Renal pelvis (tissue), 1 donor: ENCODE measurements at regions not wholly inside any gene's neighbourhood (a gene's known extent, or its start where the extent isn't known, plus 50 kb on each side); places are given as distances from the start of the nearest gene placed in this dataset.
A peak's percentile ranks its signal among the peaks of the same experiment; 100 is the strongest.

Experiments used
- DNase-seq: peaks from one replicate; pipeline ENCODE4 v3.0.0-alpha.2; 2013

GRCh38 chr3:182717216-182717615 lies 76.1 kb upstream of the ATP11B start:
- no peak for DNase-seq

- DNase-seq, result no peak
These were observed 70.4 kb upstream of the ATP11B start for GRCh38 chr3:182722907-182723306.

- no peak for DNase-seq
These were observed 69.7 kb upstream of the ATP11B start for GRCh38 chr3:182723596-182723995.

GRCh38 chr3:182725372-182726251 lies 67.7 kb upstream of the ATP11B start:
- peak; percentile 88 for DNase-seq

GRCh38 chr3:182726258-182727142 lies 66.8 kb upstream of the ATP11B start:
- DNase-seq, result no peak

- no peak for DNase-seq
These were observed 65.1 kb upstream of the ATP11B start for GRCh38 chr3:182728238-182728637.

- DNase-seq, result no peak
These were observed 63.2 kb upstream of the ATP11B start for GRCh38 chr3:182729903-182730674.

- DNase-seq, result no peak
These were observed 62.6 kb upstream of the ATP11B start for GRCh38 chr3:182730675-182731042.

- no peak for DNase-seq
These were observed 61.5 kb upstream of the ATP11B start for GRCh38 chr3:182731764-182732163.

GRCh38 chr3:182732232-182733015 lies 60.9 kb upstream of the ATP11B start:
- DNase-seq, result no peak

- DNase-seq, result no peak
These were observed 57.6 kb upstream of the ATP11B start for GRCh38 chr3:182735672-182736071.

- DNase-seq, result no peak
These were observed 55.5 kb upstream of the ATP11B start for GRCh38 chr3:182737825-182738224.

GRCh38 chr3:182738583-182739411 lies 54.5 kb upstream of the ATP11B start:
- no peak for DNase-seq

- DNase-seq, result peak; percentile 60
These were observed 53.7 kb upstream of the ATP11B start for GRCh38 chr3:182739619-182740018.

GRCh38 chr3:182740710-182741109 lies 52.6 kb upstream of the ATP11B start:
- DNase-seq, result peak; percentile 49

- DNase-seq, result no peak
These were observed 52.1 kb upstream of the ATP11B start for GRCh38 chr3:182741214-182741613.
